HepG2 (cell line): ENCODE measurements at regions not wholly inside any gene's neighbourhood (a gene's known extent, or its start where the extent isn't known, plus 50 kb on each side); places are given as distances from the start of the nearest gene placed in this dataset.

ENCODE experiments used
- ATAC-seq: fragments of 200-7000 bp; cut with Tn5 transposase; 3 replicates; pipeline ENCODE4 v1.9.1; 2020; ENCODE audit warnings: mild to moderate bottlenecking, moderate library complexity
- BruUV-seq: library from RNA; stranded (reverse); fragments of 400-500 nt; replicated peaks from 2 replicates; lab custom pipeline; 2021; lab: Mats Ljungman, UMichigan
- CTCF ChIA-PET: fragments of 300-600 bp; formaldehyde crosslinking; extraction: SDS; loops from one replicate; lab custom pipeline; 2021; ENCODE audit warnings: low total read pairs, inconsistent platforms, low intra/inter-chr PET ratio; lab: Yijun Ruan, JAX
- POLR2A ChIA-PET: fragments of 350-600 bp; sonication (Branson Sonifier 250); formaldehyde crosslinking; loops from one replicate; lab custom pipeline; 2020; ENCODE audit warnings: antibody characterized with exemption, inconsistent platforms; lab: Yijun Ruan, JAX
- DNase-seq: peaks from one replicate; pipeline ENCODE4 v3.0.0-alpha.2; 2015; ENCODE audit warnings: low spot score
- FAIRE-seq: peaks from 3 replicates; lab custom pipeline; 2011; peaks lifted over from hg19 to GRCh38; lab: Jason Lieb, UNC
- H2AFZ ChIP-seq: one replicate; pipeline ENCODE4 v1.6.1; 2011; ENCODE audit warnings: low read length, inconsistent platforms
- H3K27ac ChIP-seq: fragments of 300-600 bp; 3 replicates; pipeline ENCODE4 v1.8.0; 2011; ENCODE audit warnings: mixed run types, mild to moderate bottlenecking, mixed read lengths, low read length, inconsistent platforms; ENCODE audit not compliant: insufficient read depth; ENCODE audit errors: extremely low read length
- H3K27me3 ChIP-seq, 2 experiments: fragments of 200-600 bp in 1 of 2; 2 replicates in 1 of 2; 3 replicates in 1 of 2; pipeline versions ENCODE4 v1.6.0 to v1.8.0; 2011; ENCODE audit warnings: low read length in 2 of 2, mild to moderate bottlenecking in 2 of 2, moderate library complexity in 2 of 2, inconsistent platforms in 1 of 2; ENCODE audit not compliant: insufficient read depth in 2 of 2, control insufficient read depth in 1 of 2
- H3K36me3 ChIP-seq, 2 experiments: fragments of 200-600 bp in 1 of 2; replicated peaks in 1 of 2; 2 replicates in 1 of 2; 3 replicates in 1 of 2; pipeline versions ENCODE4 v1.5.1 to v1.8.0; 2011; ENCODE audit warnings: low read length in 2 of 2, inconsistent platforms in 1 of 2; ENCODE audit not compliant: insufficient read depth in 2 of 2, control insufficient read depth in 1 of 2
- H3K4me1 ChIP-seq: 2 replicates; pipeline ENCODE4 v1.5.1; 2012; ENCODE audit warnings: low read length, inconsistent platforms; ENCODE audit not compliant: insufficient read depth
- H3K4me2 ChIP-seq: 2 replicates; pipeline ENCODE4 v1.6.0; 2011; ENCODE audit warnings: low read depth, low read length, inconsistent platforms
- H3K4me3 ChIP-seq, 3 experiments: fragments of 200-600 bp in 1 of 3; sonication (generic), shearing (Covaris generic) in 1 of 3; replicated peaks in 1 of 3; 2 replicates each; pipeline ENCODE4 v1.5.1; 2011 to 2016; ENCODE audit warnings: low read length in 3 of 3, inconsistent platforms in 2 of 3, low read depth in 2 of 3, mild to moderate bottlenecking in 2 of 3, control low read depth in 1 of 3, mixed read lengths in 1 of 3; ENCODE audit not compliant: insufficient read depth in 1 of 3
- H3K79me2 ChIP-seq: one replicate; pipeline ENCODE4 v1.6.1; 2011; ENCODE audit warnings: low read length, inconsistent platforms; ENCODE audit not compliant: insufficient read depth
- H3K9ac ChIP-seq: 2 replicates; pipeline ENCODE4 v1.6.0; 2011; ENCODE audit warnings: mild to moderate bottlenecking, low read depth, low read length, inconsistent platforms; ENCODE audit not compliant: insufficient read depth
- H3K9me3 ChIP-seq: 2 replicates; pipeline ENCODE4 v1.5.1; 2012; ENCODE audit warnings: mild to moderate bottlenecking, low read length
- H4K20me1 ChIP-seq: 2 replicates; pipeline ENCODE4 v1.6.0; 2011; ENCODE audit warnings: inconsistent platforms, mild to moderate bottlenecking, low read length, moderate library complexity; ENCODE audit not compliant: insufficient read depth
- ATF2 ChIP-seq: sonication (generic); formaldehyde crosslinking; IDR thresholded peaks from 2 replicates; pipeline ENCODE4 v1.4.0; 2020; ENCODE audit warnings: missing genetic modification reagents
- HOXA7 ChIP-seq: sonication (generic); formaldehyde crosslinking; IDR thresholded peaks from 2 replicates; pipeline ENCODE4 v1.8.1; 2022; ENCODE audit warnings: mild to moderate bottlenecking, missing genetic modification reagents, moderate library complexity
- MED8 ChIP-seq: sonication (generic); formaldehyde crosslinking; IDR thresholded peaks from 2 replicates; pipeline ENCODE4 v1.8.1; 2023; ENCODE audit warnings: mild to moderate bottlenecking, missing genetic modification reagents; ENCODE audit not compliant: insufficient replicate concordance
- MTA1 ChIP-seq: sonication (generic); formaldehyde crosslinking; IDR thresholded peaks from 2 replicates; pipeline ENCODE4 v1.4.0; 2020; ENCODE audit warnings: missing genetic modification reagents, mild to moderate bottlenecking, borderline replicate concordance
- NFYB ChIP-seq: sonication (generic); formaldehyde crosslinking; IDR thresholded peaks from 2 replicates; pipeline ENCODE4 v1.4.0; 2020; ENCODE audit warnings: missing genetic modification reagents
- SALL1 ChIP-seq: sonication (generic); formaldehyde crosslinking; IDR thresholded peaks from 2 replicates; pipeline ENCODE4 v1.8.0; 2022; ENCODE audit warnings: mild to moderate bottlenecking, missing genetic modification reagents
- SMARCC2 ChIP-seq: fragments of 450-650 bp; IDR thresholded peaks from 2 replicates; pipeline ENCODE4 v1.6.1; 2017; ENCODE audit warnings: antibody characterized with exemption, mild to moderate bottlenecking
- ZBTB7A ChIP-seq: sonication (generic); formaldehyde crosslinking; IDR thresholded peaks from 2 replicates; pipeline ENCODE4 v1.8.0; 2022; ENCODE audit warnings: mild to moderate bottlenecking, missing genetic modification reagents
- ZIK1 ChIP-seq: sonication (generic); formaldehyde crosslinking; IDR thresholded peaks from 2 replicates; pipeline ENCODE4 v1.5.0; 2020; ENCODE audit warnings: mild to moderate bottlenecking, low read depth, missing genetic modification reagents, borderline replicate concordance
- ZKSCAN1 ChIP-seq: fragments of 150-350 bp; IDR thresholded peaks from 2 replicates; pipeline ENCODE4 v1.6.1; 2014; ENCODE audit warnings: low read length
- ZMAT3 ChIP-seq: sonication (generic); formaldehyde crosslinking; conservative IDR thresholded peaks from 2 replicates; pipeline ENCODE4 v1.7.0; 2021; ENCODE audit warnings: missing genetic modification reagents
- ZNF577 ChIP-seq: sonication (generic); formaldehyde crosslinking; IDR thresholded peaks from 2 replicates; pipeline ENCODE4 v1.4.0; 2020; ENCODE audit warnings: mild to moderate bottlenecking, low read depth, missing genetic modification reagents, borderline replicate concordance
- ZNF878 ChIP-seq: sonication (generic); formaldehyde crosslinking; IDR thresholded peaks from 2 replicates; pipeline ENCODE4 v1.8.1; 2023; ENCODE audit warnings: mild to moderate bottlenecking, missing genetic modification reagents, moderate library complexity
- WGBS: methylation state at CpG from one replicate; pipeline ENCODE4 v1.1.6; 2017; ENCODE audit warnings: low lambda C conversion rate; 5-methylcytosine and 5-hydroxymethylcytosine counted together
- in situ Hi-C: cut with HindIII; loops from 2 replicates; pipeline ENCODE4 v1.10.0; 2017; ENCODE audit warnings: low pct_unique_long_range_greater_than_20kb; ENCODE audit not compliant: extremely low pct_ligation_motif_present
- intact Hi-C: fragments of 100-400 bp; cut with micrococcal nuclease; formaldehyde crosslinking; loops from one replicate; pipeline ENCODE4 v1.10.0; 2022; ENCODE audit not compliant: unreplicated experiment
- TF ChIP-seq, protein P1 (sequence below): sonication (generic); formaldehyde crosslinking; IDR thresholded peaks from 2 replicates; pipeline ENCODE4 v1.5.0; 2020; ENCODE audit warnings: mild to moderate bottlenecking, missing genetic modification reagents, borderline replicate concordance
- TF ChIP-seq, protein P2 (sequence below): sonication (generic); formaldehyde crosslinking; IDR thresholded peaks from 2 replicates; pipeline ENCODE4 v1.4.0; 2020; ENCODE audit warnings: mild to moderate bottlenecking, missing genetic modification reagents

DNA sequence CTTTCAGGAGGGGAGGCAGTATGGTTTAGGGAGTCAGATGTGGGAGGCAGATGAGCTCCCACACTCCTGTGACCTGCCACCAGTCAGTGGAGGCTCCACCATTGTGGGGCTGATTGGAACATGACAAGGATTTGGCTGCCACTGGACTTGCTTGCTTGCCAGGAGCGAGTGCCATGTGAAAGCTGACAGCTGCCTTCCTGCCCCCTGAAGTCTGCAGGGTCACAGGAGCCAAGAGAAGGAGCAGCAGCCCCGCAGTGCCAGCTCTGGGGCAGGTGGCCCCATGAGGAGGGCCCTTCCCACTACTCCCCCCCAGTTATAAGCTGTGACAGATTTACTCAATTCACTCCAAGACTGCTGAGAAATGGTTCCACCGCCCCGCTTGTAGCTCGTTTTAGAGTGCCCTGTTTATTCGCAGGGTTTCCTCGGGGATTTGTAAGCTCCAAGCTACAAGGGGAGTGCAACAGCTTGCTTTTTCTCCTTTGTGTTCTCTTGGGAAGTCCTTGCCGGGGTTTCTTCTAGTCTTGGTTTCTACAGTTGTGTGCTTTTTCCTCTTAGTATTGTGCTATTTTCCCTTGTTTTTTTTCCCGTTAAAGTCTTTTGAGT, 414.3 kb downstream of the MEIS1 start:
- Histone ChIP-seq H3K9ac (no peak overlapping the region), H3K4me3 (no peak overlapping the region), H3K36me3 (no peaks in the 10 kb centered on the region), H3K27me3 (no peaks in the 10 kb centered on the region), H3K9me3 (no peaks in the 10 kb centered on the region), H3K4me2 (no peak overlapping the region), H3K79me2 (no peaks in the 10 kb centered on the region), H3K4me1 (peaks cover 15% of the 10 kb centered on the region), H4K20me1 (no peaks in the 10 kb centered on the region), H3K27ac (no peak overlapping the region), H2AFZ (no peak overlapping the region)
- ChIA-PET CTCF (no interaction called here), POLR2A (no interaction called here)
- ATAC-seq (no peak), FAIRE-seq (no peak), DNase-seq (no peak)
- TF ChIP-seq NFYB (CRISPR knock-in tag) (no peak), SMARCC2 (no peak), SALL1 (no peak), ZIK1 (CRISPR knock-in tag) (no peak), ATF2 (CRISPR knock-in tag) (no peak), ZNF878 (CRISPR knock-in tag) (no peak), MTA1 (no peak), HOXA7 (CRISPR knock-in tag) (no peak), ZNF577 (no peak), ZKSCAN1 (no peak), ZMAT3 (no peak), MED8 (no peak), ZBTB7A (CRISPR knock-in tag) (no peak)
- TF ChIP-seq, protein P1, sequence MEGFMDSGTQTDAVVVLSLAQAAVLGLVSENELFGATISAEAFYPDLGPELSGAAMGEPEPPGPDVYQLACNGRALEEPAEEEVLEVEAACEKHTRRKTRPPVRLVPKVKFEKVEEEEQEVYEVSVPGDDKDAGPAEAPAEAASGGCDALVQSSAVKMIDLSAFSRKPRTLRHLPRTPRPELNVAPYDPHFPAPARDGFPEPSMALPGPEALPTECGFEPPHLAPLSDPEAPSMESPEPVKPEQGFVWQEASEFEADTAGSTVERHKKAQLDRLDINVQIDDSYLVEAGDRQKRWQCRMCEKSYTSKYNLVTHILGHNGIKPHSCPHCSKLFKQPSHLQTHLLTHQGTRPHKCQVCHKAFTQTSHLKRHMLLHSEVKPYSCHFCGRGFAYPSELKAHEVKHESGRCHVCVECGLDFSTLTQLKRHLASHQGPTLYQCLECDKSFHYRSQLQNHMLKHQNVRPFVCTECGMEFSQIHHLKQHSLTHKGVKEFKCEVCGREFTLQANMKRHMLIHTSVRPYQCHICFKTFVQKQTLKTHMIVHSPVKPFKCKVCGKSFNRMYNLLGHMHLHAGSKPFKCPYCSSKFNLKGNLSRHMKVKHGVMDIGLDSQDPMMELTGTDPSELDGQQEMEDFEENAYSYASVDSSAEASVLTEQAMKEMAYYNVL (CRISPR knock-in tag): no peak
- TF ChIP-seq, protein P2, sequence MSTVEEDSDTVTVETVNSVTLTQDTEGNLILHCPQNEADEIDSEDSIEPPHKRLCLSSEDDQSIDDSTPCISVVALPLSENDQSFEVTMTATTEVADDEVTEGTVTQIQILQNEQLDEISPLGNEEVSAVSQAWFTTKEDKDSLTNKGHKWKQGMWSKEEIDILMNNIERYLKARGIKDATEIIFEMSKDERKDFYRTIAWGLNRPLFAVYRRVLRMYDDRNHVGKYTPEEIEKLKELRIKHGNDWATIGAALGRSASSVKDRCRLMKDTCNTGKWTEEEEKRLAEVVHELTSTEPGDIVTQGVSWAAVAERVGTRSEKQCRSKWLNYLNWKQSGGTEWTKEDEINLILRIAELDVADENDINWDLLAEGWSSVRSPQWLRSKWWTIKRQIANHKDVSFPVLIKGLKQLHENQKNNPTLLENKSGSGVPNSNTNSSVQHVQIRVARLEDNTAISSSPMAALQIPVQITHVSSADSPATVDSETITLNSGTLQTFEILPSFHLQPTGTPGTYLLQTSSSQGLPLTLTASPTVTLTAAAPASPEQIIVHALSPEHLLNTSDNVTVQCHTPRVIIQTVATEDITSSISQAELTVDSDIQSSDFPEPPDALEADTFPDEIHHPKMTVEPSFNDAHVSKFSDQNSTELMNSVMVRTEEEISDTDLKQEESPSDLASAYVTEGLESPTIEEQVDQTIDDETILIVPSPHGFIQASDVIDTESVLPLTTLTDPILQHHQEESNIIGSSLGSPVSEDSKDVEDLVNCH (CRISPR knock-in tag): no peak
- intact Hi-C loops (no loop called here), in situ Hi-C loops (no loop called here)
- BruUV-seq: no TSS peak
- 57% methylated on average over 8 of the region's 9 CpGs for WGBS
